Activated effector memory CD4-positive, alpha-beta T cell treated with anti-CD3 and anti-CD28 coated beads, Interleukin-2, amount 50 U/mL, for 16 hours (primary cell): ENCODE measurements at regions not wholly inside any gene's neighbourhood (a gene's known extent, or its start where the extent isn't known, plus 50 kb on each side); places are given as distances from the start of the nearest gene placed in this dataset.

Experiments
- DNase-seq: peaks from one replicate; pipeline ENCODE4 v3.0.0-alpha.2; 2020

GRCh38 chr5:147170603-147171002 is 64.2 kb upstream of the STK32A start:
- DNase-seq: no peak

- no peak for DNase-seq
These were observed 60.1 kb upstream of the STK32A start for GRCh38 chr5:147174671-147175265.

GRCh38 chr5:147175516-147176097 is 59.2 kb upstream of the STK32A start:
- DNase-seq: no peak

- DNase-seq: no peak
These were observed 58.4 kb upstream of the STK32A start for GRCh38 chr5:147176422-147176821.

GRCh38 chr5:147177125-147177840 is 57.5 kb upstream of the STK32A start:
- DNase-seq: no peak

GRCh38 chr5:147179562-147180147 is 55.2 kb upstream of the STK32A start:
- DNase-seq: no peak

- no peak for DNase-seq
These were observed 54.1 kb upstream of the STK32A start for GRCh38 chr5:147180751-147181150.
